Sigmoid colon (tissue), 6 donors: ENCODE measurements at regions not wholly inside any gene's neighbourhood (a gene's known extent, or its start where the extent isn't known, plus 50 kb on each side); places are given as distances from the start of the nearest gene placed in this dataset.

Experiments
- DNase-seq: peaks from one replicate; pipeline ENCODE4 v3.0.0-alpha.2; 2019
- H3K27ac ChIP-seq, 4 donors: fragments of 200-600 bp; sonication (generic); one replicate each; pipeline ENCODE4 v1.5.1; 2016 to 2019; ENCODE audit warnings: mild to moderate bottlenecking in 1 of 4
- H3K27me3 ChIP-seq, 3 donors: fragments of 200-600 bp; sonication (generic); one replicate each; pipeline ENCODE4 v1.5.1; 2019; ENCODE audit warnings: mild to moderate bottlenecking in 1 of 3
- H3K36me3 ChIP-seq, 4 donors: fragments of 200-600 bp; sonication (generic); one replicate each; pipeline ENCODE4 v1.5.1; 2016 to 2019
- H3K4me1 ChIP-seq, 4 donors: fragments of 200-600 bp; sonication (generic); one replicate each; pipeline ENCODE4 v1.5.1; 2017 to 2019
- H3K4me3 ChIP-seq, 4 donors: fragments of 200-600 bp; sonication (generic); one replicate each; pipeline ENCODE4 v1.5.1; 2017 to 2019; ENCODE audit warnings: mild to moderate bottlenecking in 2 of 4, moderate library complexity in 1 of 4
- H3K9me3 ChIP-seq, 4 donors: fragments of 200-600 bp in 3 of 4; sonication (generic) in 3 of 4; one replicate each; pipeline versions ENCODE4 v1.5.1 to v1.6.1; 2013 to 2019
- EP300 ChIP-seq, 4 donors: sonication (generic); formaldehyde crosslinking; IDR thresholded peaks; one replicate each; pipeline ENCODE4 v1.6.1; 2017; ENCODE audit warnings: antibody characterized with exemption in 4 of 4
- POLR2A ChIP-seq, 2 donors: fragments of 450-650 bp; IDR thresholded peaks; one replicate each; pipeline ENCODE4 v1.6.1; 2016; ENCODE audit warnings: antibody characterized with exemption in 2 of 2, mild to moderate bottlenecking in 2 of 2, moderate library complexity in 2 of 2
- POLR2AphosphoS5 ChIP-seq, 4 donors: sonication (generic); formaldehyde crosslinking; IDR thresholded peaks; one replicate each; pipeline ENCODE4 v1.6.1; 2017; ENCODE audit warnings: antibody characterized with exemption in 4 of 4
- WGBS, 2 donors: extraction: QIAGEN DNeasy Blood & Tissue Kit; methylation state at CpG; one replicate each; pipeline ENCODE4 v1.1.7; 2013; 5-methylcytosine and 5-hydroxymethylcytosine counted together
- intact Hi-C: fragments of 100-400 bp; cut with DNase I; formaldehyde crosslinking; loops from one replicate; pipeline ENCODE4 v1.15.1; 2023
- TF ChIP-seq, protein P1 (sequence below), 4 experiments: fragments of 450-650 bp in 3 of 4; fragments of 200-600 bp in 1 of 4; IDR thresholded peaks; one replicate each; pipeline ENCODE4 v1.5.1; 2016 to 2019; ENCODE audit warnings: antibody characterized with exemption in 4 of 4, mild to moderate bottlenecking in 3 of 4, moderate library complexity in 2 of 4
- donor health status: healthy with polysubstance abuse.
- donor health status: healthy.

DNA sequence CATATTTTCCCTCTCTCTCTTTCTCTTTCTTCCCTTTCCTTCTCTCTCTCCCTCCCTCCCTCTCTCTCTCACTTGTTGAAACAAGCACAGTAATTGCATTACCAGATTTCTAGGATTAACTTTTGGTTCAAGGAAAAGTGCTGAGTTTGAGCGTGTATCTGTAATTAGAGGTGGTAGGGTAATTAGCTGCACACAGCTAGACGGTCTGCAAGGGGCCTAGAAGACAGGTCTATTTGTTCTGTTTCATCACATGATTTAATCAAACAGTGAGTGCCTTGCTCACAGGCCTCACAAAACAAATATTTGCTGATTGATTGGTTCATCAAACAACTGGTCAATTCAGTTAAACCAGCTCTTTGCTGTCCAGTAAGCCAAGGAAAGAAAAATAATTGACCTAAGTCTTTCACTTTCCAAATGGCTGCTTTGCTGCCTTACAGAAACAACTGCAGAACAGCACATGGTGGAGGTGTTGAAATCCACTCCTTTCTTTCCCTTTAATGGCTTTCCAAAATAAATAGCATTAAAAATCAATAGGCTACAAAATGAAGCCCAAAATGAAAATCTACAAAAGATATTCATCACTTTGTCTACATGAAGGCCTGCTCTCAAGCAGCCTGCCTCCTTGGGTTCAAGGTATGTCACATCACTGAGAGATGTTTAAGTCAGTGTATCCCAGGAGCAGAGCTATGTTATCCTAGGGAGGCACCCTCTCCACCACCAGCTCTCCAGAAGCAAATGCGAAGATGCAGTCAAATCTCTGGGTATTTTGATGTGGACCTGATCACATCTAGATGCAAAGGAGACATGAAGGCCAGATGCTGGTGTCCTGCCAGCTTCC, 264.4 kb upstream of the SIX2 start:
- TF ChIP-seq POLR2A (IDR thresholded peaks at IDR 0.05), result no peak
- no peak for TF ChIP-seq EP300 (IDR thresholded peaks at IDR 0.05)
- no peak for TF ChIP-seq POLR2AphosphoS5 (IDR thresholded peaks at IDR 0.05)
- TF ChIP-seq, protein P1, sequence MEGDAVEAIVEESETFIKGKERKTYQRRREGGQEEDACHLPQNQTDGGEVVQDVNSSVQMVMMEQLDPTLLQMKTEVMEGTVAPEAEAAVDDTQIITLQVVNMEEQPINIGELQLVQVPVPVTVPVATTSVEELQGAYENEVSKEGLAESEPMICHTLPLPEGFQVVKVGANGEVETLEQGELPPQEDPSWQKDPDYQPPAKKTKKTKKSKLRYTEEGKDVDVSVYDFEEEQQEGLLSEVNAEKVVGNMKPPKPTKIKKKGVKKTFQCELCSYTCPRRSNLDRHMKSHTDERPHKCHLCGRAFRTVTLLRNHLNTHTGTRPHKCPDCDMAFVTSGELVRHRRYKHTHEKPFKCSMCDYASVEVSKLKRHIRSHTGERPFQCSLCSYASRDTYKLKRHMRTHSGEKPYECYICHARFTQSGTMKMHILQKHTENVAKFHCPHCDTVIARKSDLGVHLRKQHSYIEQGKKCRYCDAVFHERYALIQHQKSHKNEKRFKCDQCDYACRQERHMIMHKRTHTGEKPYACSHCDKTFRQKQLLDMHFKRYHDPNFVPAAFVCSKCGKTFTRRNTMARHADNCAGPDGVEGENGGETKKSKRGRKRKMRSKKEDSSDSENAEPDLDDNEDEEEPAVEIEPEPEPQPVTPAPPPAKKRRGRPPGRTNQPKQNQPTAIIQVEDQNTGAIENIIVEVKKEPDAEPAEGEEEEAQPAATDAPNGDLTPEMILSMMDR (IDR thresholded peaks at IDR 0.05), result no peak
- H3K27ac ChIP-seq, result no peak overlapping the region
- DNase-seq, result no peak
- H3K4me1 ChIP-seq, result peaks cover 0 to 13% (median 2%) of the 10 kb centered on the region in 4 donors
- H3K9me3 ChIP-seq, result no peaks in the 10 kb centered on the region
- intact Hi-C loops, result no loop called here
- WGBS, 2 donors, result 29 to 79% methylated on average over 3 of the region's 3 CpGs
- H3K4me3 ChIP-seq, result no peak overlapping the region
- H3K27me3 ChIP-seq, result no peaks in the 10 kb centered on the region
- no peaks in the 10 kb centered on the region for H3K36me3 ChIP-seq

DNA sequence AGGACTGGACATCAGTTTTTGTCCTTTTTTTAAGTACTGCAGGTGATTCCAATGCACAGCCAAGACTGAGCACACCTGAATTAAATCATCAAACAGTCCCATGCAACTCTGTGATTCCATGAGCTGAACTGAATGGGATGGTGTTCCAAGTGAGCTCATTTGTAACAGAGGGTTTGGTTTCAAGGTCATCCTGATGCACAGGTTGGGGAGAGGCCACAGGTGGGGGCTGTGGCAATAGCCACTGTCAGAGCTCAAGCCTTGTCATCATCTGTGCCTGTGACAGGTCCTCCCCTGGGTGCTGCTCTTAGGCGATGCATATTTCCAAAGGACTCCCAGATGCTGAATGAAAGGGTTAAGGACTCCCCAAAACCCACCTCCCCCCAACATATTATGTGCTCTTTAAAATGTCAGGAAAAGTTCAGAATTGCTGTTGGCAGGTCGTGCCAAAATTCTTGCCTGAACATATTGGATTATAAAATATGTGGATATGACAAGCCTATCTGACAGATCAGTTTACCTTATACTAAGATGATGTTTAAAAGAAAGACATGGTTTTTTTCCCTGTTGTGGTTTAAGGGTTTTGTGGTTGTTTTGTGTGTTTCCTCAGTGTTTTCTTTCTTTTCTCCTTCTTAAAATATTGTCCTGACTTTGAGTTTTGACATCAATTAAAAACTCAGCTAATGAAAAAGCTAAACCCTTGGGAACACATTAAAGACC, 263.5 kb upstream of the SIX2 start:
- Histone ChIP-seq H3K27me3 (no peaks in the 10 kb centered on the region), H3K36me3 (no peaks in the 10 kb centered on the region), H3K4me3 (no peak overlapping the region), H3K4me1 (peaks cover 0 to 13% (median 2%) of the 10 kb centered on the region in 4 donors), H3K27ac (no peak overlapping the region), H3K9me3 (no peaks in the 10 kb centered on the region)
- intact Hi-C loops, result no loop called here
- TF ChIP-seq POLR2AphosphoS5 (IDR thresholded peaks at IDR 0.05) (no peak), EP300 (IDR thresholded peaks at IDR 0.05) (no peak), POLR2A (IDR thresholded peaks at IDR 0.05) (no peak)
- TF ChIP-seq, protein P1 (IDR thresholded peaks at IDR 0.05), result no peak
- DNase-seq, result no peak
- WGBS, 2 donors, result 68 to 81% methylated on average over 2 of the region's 2 CpGs

DNA sequence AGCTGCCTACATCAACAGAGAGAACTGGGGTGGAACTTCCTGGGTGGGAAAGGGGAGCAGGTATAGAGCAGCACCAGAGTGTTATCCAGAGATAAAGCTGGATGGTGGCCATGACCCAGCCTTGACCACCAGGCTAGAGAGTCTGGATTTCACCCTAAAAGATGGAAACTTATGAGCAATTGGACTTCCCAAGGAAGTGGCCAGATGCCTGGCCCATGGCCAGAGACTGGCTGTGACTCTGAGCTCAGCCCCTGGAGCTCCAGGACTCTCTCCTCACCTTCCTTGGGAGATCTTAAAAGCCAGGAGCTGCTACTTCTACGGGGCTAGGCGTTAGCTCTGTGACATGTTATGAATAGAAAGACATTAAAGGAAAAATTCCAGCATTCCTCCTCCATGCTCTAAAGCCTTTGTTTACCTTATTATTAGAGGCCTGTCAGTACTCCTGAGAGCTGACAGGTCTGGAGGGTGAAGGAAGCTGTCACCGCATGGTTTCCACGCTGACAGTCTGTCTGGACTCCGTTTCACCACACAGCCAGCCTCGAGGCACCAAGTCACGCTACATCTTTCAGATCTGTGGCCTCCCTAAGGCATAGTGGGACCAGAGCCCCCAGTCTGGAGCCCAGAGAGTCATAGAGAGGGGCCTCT, 260.0 kb upstream of the SIX2 start:
- H3K27ac ChIP-seq, result no peak overlapping the region
- no peaks in the 10 kb centered on the region for H3K36me3 ChIP-seq
- intact Hi-C loops, result no loop called here
- DNase-seq, result no peak
- H3K9me3 ChIP-seq, result no peaks in the 10 kb centered on the region
- TF ChIP-seq POLR2A (IDR thresholded peaks at IDR 0.05) (no peak), POLR2AphosphoS5 (IDR thresholded peaks at IDR 0.05) (no peak), EP300 (IDR thresholded peaks at IDR 0.05) (no peak)
- TF ChIP-seq, protein P1 (IDR thresholded peaks at IDR 0.05), result no peak
- peaks cover 0 to 13% (median 2%) of the 10 kb centered on the region in 4 donors for H3K4me1 ChIP-seq
- WGBS, 2 donors, result 89 to 92% methylated on average over 7 of the region's 7 CpGs
- H3K27me3 ChIP-seq, result no peaks in the 10 kb centered on the region
- no peak overlapping the region for H3K4me3 ChIP-seq

DNA sequence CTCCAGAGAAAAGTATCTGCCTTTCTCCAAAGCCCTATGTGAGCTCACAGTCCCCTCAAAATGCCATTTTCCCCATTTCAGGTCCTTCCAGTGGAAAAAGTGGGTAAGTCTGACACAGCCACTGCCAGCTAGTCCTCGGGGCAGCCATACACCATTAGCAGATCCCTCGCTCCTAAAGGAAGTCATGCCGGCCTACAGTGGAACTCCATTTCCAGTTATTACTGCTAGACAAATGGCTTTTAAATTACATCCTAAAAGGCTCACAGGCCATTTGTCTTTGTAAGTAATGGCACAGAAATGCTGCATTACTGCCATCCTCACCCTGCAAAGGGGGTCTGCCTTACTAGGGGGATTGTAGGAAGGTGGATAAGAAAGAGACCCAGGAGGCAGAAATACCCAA, 259.4 kb upstream of the SIX2 start:
- intact Hi-C loops, result no loop called here
- H3K27ac ChIP-seq, result no peak overlapping the region
- H3K27me3 ChIP-seq, result no peaks in the 10 kb centered on the region
- peaks cover 0 to 13% (median 2%) of the 10 kb centered on the region in 4 donors for H3K4me1 ChIP-seq
- 90 to 97% methylated on average over 3 of the region's 3 CpGs for WGBS, 2 donors
- no peaks in the 10 kb centered on the region for H3K36me3 ChIP-seq
- TF ChIP-seq EP300 (IDR thresholded peaks at IDR 0.05), result no peak
- no peak for TF ChIP-seq POLR2A (IDR thresholded peaks at IDR 0.05)
- TF ChIP-seq POLR2AphosphoS5 (IDR thresholded peaks at IDR 0.05), result no peak
- no peak for DNase-seq
- H3K4me3 ChIP-seq, result no peak overlapping the region
- H3K9me3 ChIP-seq, result no peaks in the 10 kb centered on the region
